Hepatocyte (in vitro differentiated cells): ENCODE measurements at regions not wholly inside any gene's neighbourhood (a gene's known extent, or its start where the extent isn't known, plus 50 kb on each side); places are given as distances from the start of the nearest gene placed in this dataset.

Source experiments
- CTCF ChIP-seq: fragments of 200-600 bp; sonication (generic); IDR thresholded peaks from 2 replicates; pipeline ENCODE4 v1.5.1; 2016; ENCODE audit warnings: antibody characterized with exemption, mild to moderate bottlenecking; ENCODE audit not compliant: poor library complexity
- EZH2phosphoT487 ChIP-seq: fragments of 200-600 bp; sonication (generic); IDR thresholded peaks from one replicate; pipeline ENCODE4 v1.6.1; 2018; ENCODE audit warnings: antibody characterized with exemption, mild to moderate bottlenecking, low read depth, moderate library complexity; ENCODE audit not compliant: unreplicated experiment, severe bottlenecking

- TF ChIP-seq CTCF = no peak
- no peak for TF ChIP-seq EZH2phosphoT487
Observed at GRCh38 chr17:12388226-12388625, 277.5 kb upstream of the MYOCD start.
